Astrocyte (in vitro differentiated cells and primary cell): ENCODE measurements at regions not wholly inside any gene's neighbourhood (a gene's known extent, or its start where the extent isn't known, plus 50 kb on each side); places are given as distances from the start of the nearest gene placed in this dataset.

Experiments
- DNase-seq: peaks from one replicate; pipeline ENCODE4 v3.0.0-alpha.2; 2010; ENCODE audit warnings: low read depth
- FAIRE-seq: peaks from 2 replicates; lab custom pipeline; 2011; peaks lifted over from hg19 to GRCh38; lab: Jason Lieb, UNC
- H2AFZ ChIP-seq: 2 replicates; pipeline ENCODE4 v1.6.0; 2012; ENCODE audit warnings: low read depth, low read length, inconsistent platforms
- H3K27ac ChIP-seq: 2 replicates; pipeline ENCODE4 v1.5.1; 2011; ENCODE audit warnings: low read depth, low read length, inconsistent platforms
- H3K27me3 ChIP-seq: 2 replicates; pipeline ENCODE4 v1.6.0; 2011; ENCODE audit warnings: low read length, inconsistent platforms; ENCODE audit not compliant: insufficient read depth
- H3K36me3 ChIP-seq: 2 replicates; pipeline ENCODE4 v1.5.1; 2011; ENCODE audit warnings: low read length, inconsistent platforms; ENCODE audit not compliant: insufficient read depth
- H3K4me1 ChIP-seq: 2 replicates; pipeline ENCODE4 v1.5.1; 2011; ENCODE audit warnings: low read length, inconsistent platforms; ENCODE audit not compliant: insufficient read depth
- H3K4me2 ChIP-seq: 2 replicates; pipeline ENCODE4 v1.6.0; 2012; ENCODE audit warnings: low read length, inconsistent platforms
- H3K4me3 ChIP-seq: 2 replicates; pipeline ENCODE4 v1.5.1; 2011; ENCODE audit warnings: low read depth, mild to moderate bottlenecking, low read length, inconsistent platforms; ENCODE audit not compliant: insufficient read depth
- H3K79me2 ChIP-seq: 2 replicates; pipeline ENCODE4 v1.6.0; 2012; ENCODE audit warnings: mild to moderate bottlenecking, low read length, inconsistent platforms; ENCODE audit not compliant: insufficient read depth
- H3K9ac ChIP-seq: 2 replicates; pipeline ENCODE4 v1.6.0; 2012; ENCODE audit warnings: mild to moderate bottlenecking, low read length, inconsistent platforms
- H3K9me3 ChIP-seq: 2 replicates; pipeline ENCODE4 v1.5.1; 2012; ENCODE audit warnings: low read depth, mild to moderate bottlenecking, low read length, inconsistent platforms; ENCODE audit not compliant: insufficient read depth
- H4K20me1 ChIP-seq: 2 replicates; pipeline ENCODE4 v1.6.0; 2012; ENCODE audit warnings: low read length, inconsistent platforms; ENCODE audit not compliant: insufficient read depth
- H3K27ac Mint-ChIP-seq: one replicate; pipeline ENCODE4 v1.8.0; 2021; ENCODE audit warnings: mild to moderate bottlenecking, mixed read lengths; ENCODE audit not compliant: unreplicated experiment
- H3K27me3 Mint-ChIP-seq: one replicate; pipeline ENCODE4 v1.8.0; 2021; ENCODE audit warnings: low read depth, mixed read lengths; ENCODE audit not compliant: unreplicated experiment
- H3K36me3 Mint-ChIP-seq: one replicate; pipeline ENCODE4 v1.8.0; 2021; ENCODE audit warnings: low read depth, mixed read lengths; ENCODE audit not compliant: unreplicated experiment
- H3K4me1 Mint-ChIP-seq: one replicate; pipeline ENCODE4 v1.8.0; 2021; ENCODE audit warnings: low read depth, mixed read lengths; ENCODE audit not compliant: unreplicated experiment
- H3K4me3 Mint-ChIP-seq: one replicate; pipeline ENCODE4 v1.8.0; 2021; ENCODE audit warnings: mild to moderate bottlenecking, moderate library complexity, mixed read lengths; ENCODE audit not compliant: unreplicated experiment
- H3K9me3 Mint-ChIP-seq: one replicate; pipeline ENCODE4 v1.8.0; 2021; ENCODE audit warnings: mild to moderate bottlenecking, mixed read lengths; ENCODE audit not compliant: unreplicated experiment
- EZH2 ChIP-seq: IDR thresholded peaks from 2 replicates; pipeline ENCODE4 v1.6.1; 2012; ENCODE audit warnings: mild to moderate bottlenecking, low read length, inconsistent platforms; ENCODE audit not compliant: insufficient read depth
- TF ChIP-seq, protein P1 (sequence below): IDR thresholded peaks from 2 replicates; pipeline ENCODE4 v1.5.1; 2011; ENCODE audit warnings: low read depth, mild to moderate bottlenecking, inconsistent platforms, low read length, moderate library complexity; ENCODE audit not compliant: insufficient read depth

DNA sequence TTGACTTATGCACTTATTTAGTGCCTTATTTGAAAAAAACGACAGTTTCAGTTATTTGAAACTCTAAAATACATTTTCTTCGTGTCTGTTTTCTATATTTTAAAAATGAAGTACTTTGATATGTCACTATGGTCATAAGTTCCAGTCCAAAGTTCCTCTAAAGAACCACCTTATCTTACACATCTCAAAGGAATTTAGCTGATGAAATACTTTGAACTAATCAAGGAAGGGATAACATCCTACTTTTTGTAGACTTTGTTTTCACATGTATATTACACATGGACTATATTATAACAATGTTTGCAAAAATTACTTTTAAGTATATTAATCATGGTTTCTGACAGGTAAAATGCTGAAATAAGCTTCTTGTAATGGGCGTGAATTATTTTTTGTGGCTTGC, 265.8 kb upstream of the ZNF717 start:
- Histone ChIP-seq H3K4me3 (no peak overlapping the region), H3K79me2 (no peaks in the 10 kb centered on the region), H3K27ac (no peak overlapping the region), H4K20me1 (no peaks in the 10 kb centered on the region), H2AFZ (no peak overlapping the region), H3K4me2 (no peak overlapping the region), H3K27me3 (no peaks in the 10 kb centered on the region), H3K9me3 (no peaks in the 10 kb centered on the region), H3K9ac (no peak overlapping the region), H3K4me1 (no peaks in the 10 kb centered on the region), H3K36me3 (no peaks in the 10 kb centered on the region)
- Mint-ChIP-seq H3K4me3 (no peak overlapping the region), H3K9me3 (no peaks in the 10 kb centered on the region), H3K27me3 (no peaks in the 10 kb centered on the region), H3K4me1 (peaks cover 7% of the 10 kb centered on the region), H3K27ac (peak overlapping the region; percentile 53), H3K36me3 (no peaks in the 10 kb centered on the region)
- DNase-seq = peak; percentile 8
- no peak for TF ChIP-seq EZH2
- TF ChIP-seq, protein P1, sequence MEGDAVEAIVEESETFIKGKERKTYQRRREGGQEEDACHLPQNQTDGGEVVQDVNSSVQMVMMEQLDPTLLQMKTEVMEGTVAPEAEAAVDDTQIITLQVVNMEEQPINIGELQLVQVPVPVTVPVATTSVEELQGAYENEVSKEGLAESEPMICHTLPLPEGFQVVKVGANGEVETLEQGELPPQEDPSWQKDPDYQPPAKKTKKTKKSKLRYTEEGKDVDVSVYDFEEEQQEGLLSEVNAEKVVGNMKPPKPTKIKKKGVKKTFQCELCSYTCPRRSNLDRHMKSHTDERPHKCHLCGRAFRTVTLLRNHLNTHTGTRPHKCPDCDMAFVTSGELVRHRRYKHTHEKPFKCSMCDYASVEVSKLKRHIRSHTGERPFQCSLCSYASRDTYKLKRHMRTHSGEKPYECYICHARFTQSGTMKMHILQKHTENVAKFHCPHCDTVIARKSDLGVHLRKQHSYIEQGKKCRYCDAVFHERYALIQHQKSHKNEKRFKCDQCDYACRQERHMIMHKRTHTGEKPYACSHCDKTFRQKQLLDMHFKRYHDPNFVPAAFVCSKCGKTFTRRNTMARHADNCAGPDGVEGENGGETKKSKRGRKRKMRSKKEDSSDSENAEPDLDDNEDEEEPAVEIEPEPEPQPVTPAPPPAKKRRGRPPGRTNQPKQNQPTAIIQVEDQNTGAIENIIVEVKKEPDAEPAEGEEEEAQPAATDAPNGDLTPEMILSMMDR = no peak
- no peak for FAIRE-seq

DNA sequence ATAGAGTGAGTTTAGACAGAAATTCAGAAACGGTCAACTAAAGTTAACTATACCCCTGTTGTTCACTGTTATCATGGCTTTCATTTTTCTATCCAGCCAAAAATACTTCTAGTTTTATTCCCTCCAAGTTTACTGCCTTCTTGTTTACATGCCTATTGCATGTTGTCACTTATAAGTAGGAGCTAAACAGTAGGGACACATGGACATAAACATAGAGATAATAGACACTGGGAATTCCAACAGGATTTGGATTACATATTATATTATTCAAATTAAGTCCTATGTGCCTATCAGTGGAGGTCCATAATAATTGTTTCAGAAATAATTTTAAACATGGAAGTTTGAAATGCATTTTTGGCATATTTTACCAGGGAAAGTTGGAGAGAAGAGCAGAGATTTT, 269.1 kb upstream of the ZNF717 start:
- no peak overlapping the region for H3K4me3 ChIP-seq
- Mint-ChIP-seq H3K9me3 (no peaks in the 10 kb centered on the region), H3K4me1 (peaks cover 7% of the 10 kb centered on the region), H3K27me3 (no peaks in the 10 kb centered on the region), H3K27ac (no peak overlapping the region), H3K4me3 (no peak overlapping the region), H3K36me3 (no peaks in the 10 kb centered on the region)
- H3K27me3 ChIP-seq = no peaks in the 10 kb centered on the region
- FAIRE-seq (no peak), DNase-seq (no peak)
- H3K9ac ChIP-seq = no peak overlapping the region
- H3K79me2 ChIP-seq = no peaks in the 10 kb centered on the region
- H4K20me1 ChIP-seq = no peaks in the 10 kb centered on the region
- H3K27ac ChIP-seq = no peak overlapping the region
- H3K4me1 ChIP-seq = no peaks in the 10 kb centered on the region
- no peak overlapping the region for H3K4me2 ChIP-seq
- H3K9me3 ChIP-seq = no peaks in the 10 kb centered on the region
- H3K36me3 ChIP-seq = no peaks in the 10 kb centered on the region
- TF ChIP-seq EZH2 = no peak
- TF ChIP-seq, protein P1 = no peak
- H2AFZ ChIP-seq = no peak overlapping the region

- DNase-seq (no peak), FAIRE-seq (no peak)
- Histone ChIP-seq H3K4me3 (no peak overlapping the region), H3K9ac (no peak overlapping the region), H3K27ac (no peak overlapping the region), H2AFZ (no peak overlapping the region), H3K4me2 (no peak overlapping the region), H3K36me3 (no peaks in the 10 kb centered on the region), H4K20me1 (no peaks in the 10 kb centered on the region), H3K4me1 (peaks cover 8% of the 10 kb centered on the region), H3K9me3 (no peaks in the 10 kb centered on the region), H3K79me2 (no peaks in the 10 kb centered on the region), H3K27me3 (no peaks in the 10 kb centered on the region)
- H3K4me1 Mint-ChIP-seq = peaks cover 4% of the 10 kb centered on the region
- TF ChIP-seq, protein P1 = no peak
- no peak for TF ChIP-seq EZH2
- H3K9me3 Mint-ChIP-seq = no peaks in the 10 kb centered on the region
- no peaks in the 10 kb centered on the region for H3K27me3 Mint-ChIP-seq
- no peak overlapping the region for H3K27ac Mint-ChIP-seq
- H3K4me3 Mint-ChIP-seq = no peak overlapping the region
- H3K36me3 Mint-ChIP-seq = no peaks in the 10 kb centered on the region
Measured at GRCh38 chr3:76061654-76062053, 276.3 kb upstream of the ZNF717 start.
